GM12891 (cell line): ENCODE measurements at regions not wholly inside any gene's neighbourhood (a gene's known extent, or its start where the extent isn't known, plus 50 kb on each side); places are given as distances from the start of the nearest gene placed in this dataset.
"Not testable (repeated sequence)": the region's sequence is repeated elsewhere in the genome, so short reads cannot be mapped to it uniquely, and the experiment has no call there.

Experiments used
- POLR2A ChIP-seq: IDR thresholded peaks from 2 replicates; pipeline ENCODE4 v1.6.1; 2011; ENCODE audit warnings: low read depth, low read length, control low read depth
- POLR2AphosphoS5 ChIP-seq: IDR thresholded peaks from 2 replicates; pipeline ENCODE4 v1.6.1; 2011; ENCODE audit warnings: low read depth, low read length, control low read depth
- POU2F2 ChIP-seq: IDR thresholded peaks from 2 replicates; pipeline ENCODE4 v1.6.1; 2011; ENCODE audit warnings: low read depth, mild to moderate bottlenecking, control low read depth, low read length, moderate library complexity
- SPI1 ChIP-seq: IDR thresholded peaks from 2 replicates; pipeline ENCODE4 v1.6.1; 2011; ENCODE audit warnings: low read depth, low read length, control low read depth
- TAF1 ChIP-seq: IDR thresholded peaks from 2 replicates; pipeline ENCODE4 v1.6.1; 2011; ENCODE audit warnings: low read depth, low read length, control low read depth

GRCh38 chrX:63160994-63161393 lies 190.1 kb downstream of the SPIN4 start:
- TF ChIP-seq POLR2AphosphoS5, POLR2A, TAF1, SPI1, POU2F2: not testable (repeated sequence)
